Left lobe of liver (tissue), 2 donors: ENCODE measurements at regions not wholly inside any gene's neighbourhood (a gene's known extent, or its start where the extent isn't known, plus 50 kb on each side); places are given as distances from the start of the nearest gene placed in this dataset.

Experiments
- ATAC-seq: fragments of 200-7000 bp; cut with Tn5 transposase; one replicate; pipeline ENCODE4 v1.9.1; 2020; ENCODE audit warnings: mild to moderate bottlenecking, moderate library complexity
- DNase-seq: peaks from one replicate; pipeline ENCODE4 v3.0.0-alpha.2; 2020; ENCODE audit warnings: low spot score
- donor health status: DM: no; HTN: no; CAD: no; lungs with moderate emphysema.
- donor health status: DM: no; HTN: yes; CAD: no.

DNA sequence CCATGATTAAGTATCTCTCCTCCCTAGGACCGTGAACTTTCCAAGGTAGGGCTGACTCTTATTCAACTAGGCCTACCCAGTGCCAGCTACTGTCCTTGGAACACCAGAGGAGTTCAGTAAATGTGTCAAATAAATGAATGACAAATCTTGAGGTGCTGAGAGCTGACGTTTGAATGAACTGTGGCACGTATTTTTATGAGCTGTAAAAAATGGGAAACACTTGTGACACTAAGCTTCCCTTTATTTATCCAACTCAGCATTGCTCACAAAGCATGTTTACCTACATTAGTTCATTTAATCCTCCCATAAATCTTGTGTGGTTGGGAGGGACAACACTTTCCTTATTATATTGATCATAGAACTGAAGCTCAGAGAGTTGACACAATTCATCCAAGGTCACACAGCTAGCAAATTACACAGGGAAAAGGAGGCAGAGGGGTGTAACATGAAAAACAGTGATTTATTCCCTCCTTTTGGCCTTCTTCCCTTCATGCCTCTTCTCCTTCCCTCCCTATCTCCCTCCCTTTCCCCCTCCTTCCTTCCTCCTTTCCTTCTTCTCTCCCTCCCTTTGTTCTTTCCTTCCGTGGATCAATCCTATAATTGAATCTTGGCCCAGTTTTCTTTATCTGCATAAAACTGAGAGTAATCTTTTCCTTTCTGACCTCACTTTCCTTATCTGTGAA is 412.6 kb downstream of the DMRT2 start:
- DNase-seq: no peak
- no peak for ATAC-seq

DNA sequence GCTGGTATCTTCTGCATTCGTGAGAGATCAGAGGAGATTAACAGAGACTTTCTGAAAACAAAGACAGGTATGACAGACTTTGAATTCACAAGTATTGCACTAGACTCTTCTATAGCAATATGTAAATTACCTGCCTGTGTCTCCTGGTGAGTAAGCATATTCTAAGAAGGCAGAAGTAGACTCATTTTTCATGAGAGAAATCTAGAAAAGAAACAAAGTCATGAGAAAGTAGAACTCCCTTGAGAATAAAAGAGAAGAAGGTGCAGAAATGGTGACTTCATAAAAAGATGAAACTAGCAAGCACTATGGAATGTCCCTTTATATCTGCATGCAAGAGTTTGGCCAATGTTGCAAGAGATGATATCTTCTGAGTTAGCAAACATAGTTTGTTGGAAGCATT is 419.8 kb downstream of the DMRT2 start:
- DNase-seq (no peak), ATAC-seq (no peak)

- DNase-seq (no peak), ATAC-seq (no peak)
These were observed 423.9 kb downstream of the DMRT2 start for GRCh38 chr9:1473956-1474634.

GRCh38 chr9:1474671-1475070 is 424.5 kb downstream of the DMRT2 start:
- ATAC-seq (no peak), DNase-seq (no peak)

- DNase-seq: no peak
- ATAC-seq: no peak
These were observed 440.4 kb downstream of the DMRT2 start for GRCh38 chr9:1490341-1491232.

GRCh38 chr9:1492156-1492555 is 442.0 kb downstream of the DMRT2 start:
- DNase-seq (no peak), ATAC-seq (no peak)

DNA sequence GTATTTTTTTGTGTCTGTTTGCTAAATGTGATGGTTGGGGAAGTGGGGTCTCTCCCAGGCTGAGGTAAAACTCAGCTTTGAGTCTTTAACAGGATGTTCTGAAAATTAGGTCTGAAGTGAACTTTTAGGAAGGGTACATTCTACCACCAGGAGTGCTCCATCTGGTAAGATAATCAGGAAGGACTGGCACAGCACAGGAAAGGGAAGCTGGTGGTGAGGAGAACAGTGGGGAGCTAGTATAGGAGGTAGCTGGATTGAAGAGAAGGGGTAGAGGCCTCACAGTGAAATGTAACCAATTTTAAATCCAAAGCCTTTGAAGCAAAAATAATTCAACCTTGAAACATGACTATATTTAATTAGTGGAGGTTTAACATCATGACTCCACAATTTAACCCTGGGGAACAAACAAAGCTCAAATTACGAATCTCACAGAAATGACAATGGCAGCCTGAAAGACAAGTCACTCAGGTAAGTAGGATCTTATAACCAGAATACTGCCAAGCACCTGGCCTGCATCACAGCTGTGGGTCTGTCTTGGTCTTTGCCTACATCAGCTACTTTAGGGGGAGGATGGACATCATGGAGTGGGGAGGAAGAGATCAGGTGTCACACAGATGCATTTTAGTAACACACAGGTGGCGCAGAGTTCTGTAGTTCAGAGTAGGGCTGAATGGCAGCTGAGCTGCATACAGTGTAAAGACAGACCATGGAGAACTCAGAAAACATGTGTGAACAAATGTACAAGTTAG is 445.3 kb downstream of the DMRT2 start:
- ATAC-seq (no peak), DNase-seq (no peak)

DNA sequence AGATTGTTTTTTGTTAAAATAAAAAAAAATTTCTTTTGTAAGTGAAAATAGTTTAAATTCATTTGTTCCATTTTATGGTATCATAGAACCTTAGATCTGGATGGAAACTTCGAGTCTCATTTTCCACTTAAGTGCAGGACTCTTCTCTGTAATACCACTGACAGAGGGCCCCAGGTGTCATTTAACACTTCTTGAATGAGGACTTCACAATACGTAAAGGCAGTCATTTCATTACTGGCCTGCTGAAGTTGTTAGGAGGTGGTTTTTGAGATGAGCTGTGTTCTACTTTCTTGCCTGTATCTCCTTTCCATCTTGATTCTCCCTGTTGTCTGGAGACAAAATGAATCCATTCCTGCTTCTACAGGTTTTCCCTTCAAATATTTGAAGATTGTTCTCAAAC is 455.3 kb downstream of the DMRT2 start:
- DNase-seq (no peak), ATAC-seq (no peak)

GRCh38 chr9:1510712-1511111 is 460.6 kb downstream of the DMRT2 start:
- ATAC-seq (no peak), DNase-seq (no peak)

- ATAC-seq (no peak), DNase-seq (no peak)
These were observed 462.9 kb downstream of the DMRT2 start for GRCh38 chr9:1513105-1513504.

DNA sequence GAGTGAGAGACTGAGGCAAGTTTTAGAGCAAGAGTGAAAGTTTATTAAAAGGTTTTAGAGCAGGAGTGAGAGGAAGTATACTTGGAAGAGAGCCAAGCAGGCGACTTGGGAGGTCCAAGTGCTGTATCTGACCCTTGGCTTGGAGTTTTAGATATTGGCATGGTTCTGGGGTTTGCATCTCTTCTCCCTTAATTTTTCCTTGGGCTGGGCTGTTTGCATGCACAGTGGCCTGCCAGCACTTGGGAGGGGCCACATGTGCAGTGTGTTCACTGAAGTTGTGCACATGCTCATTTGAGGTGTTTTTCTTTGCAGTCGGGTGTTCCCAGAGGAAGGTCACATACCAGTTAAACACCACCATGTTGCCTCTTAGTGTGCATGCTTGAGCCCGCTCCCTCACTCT is 464.1 kb downstream of the DMRT2 start:
- ATAC-seq (no peak), DNase-seq (no peak)

- DNase-seq (no peak), ATAC-seq (no peak)
These were observed 464.7 kb downstream of the DMRT2 start for GRCh38 chr9:1514776-1515363.

DNA sequence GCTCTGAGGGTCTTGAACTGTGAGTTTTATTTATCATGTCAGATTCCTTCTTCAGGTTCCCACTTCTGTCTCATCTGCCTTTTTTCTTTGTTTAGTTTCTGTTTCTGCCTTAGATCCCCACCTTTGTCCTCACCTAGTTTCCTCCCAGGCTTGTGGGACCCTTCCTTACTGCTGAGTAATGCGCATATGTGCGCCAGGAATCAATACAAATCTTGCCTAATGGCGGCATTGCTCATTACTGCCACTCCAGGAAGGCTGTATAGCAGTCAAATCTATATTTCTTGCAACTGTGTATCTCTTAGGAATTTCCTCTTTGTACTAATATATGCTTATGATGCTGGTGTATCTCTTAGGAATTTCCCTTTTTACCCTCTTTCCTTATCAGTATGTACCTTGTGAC is 465.4 kb downstream of the DMRT2 start:
- DNase-seq (no peak), ATAC-seq (no peak)

DNA sequence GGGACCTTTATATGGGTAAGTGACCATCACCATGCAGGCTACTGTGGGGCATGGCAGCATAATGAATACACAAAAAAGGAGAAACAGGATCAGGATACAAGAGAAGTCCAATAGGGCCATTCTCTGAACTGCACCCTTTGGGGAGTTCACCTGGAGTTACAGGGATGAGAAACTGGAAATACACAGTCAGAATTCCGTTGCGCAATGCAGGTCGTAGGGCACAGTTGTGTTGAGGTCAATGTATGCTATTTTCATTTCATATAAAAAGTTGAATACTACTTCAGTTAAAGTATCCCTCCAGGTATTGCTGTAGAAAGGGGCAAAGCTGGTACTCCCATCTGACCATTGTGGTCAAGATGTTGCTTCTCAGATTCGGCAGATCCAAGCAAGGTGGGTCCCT is 471.4 kb downstream of the DMRT2 start:
- DNase-seq: no peak
- no peak for ATAC-seq

DNA sequence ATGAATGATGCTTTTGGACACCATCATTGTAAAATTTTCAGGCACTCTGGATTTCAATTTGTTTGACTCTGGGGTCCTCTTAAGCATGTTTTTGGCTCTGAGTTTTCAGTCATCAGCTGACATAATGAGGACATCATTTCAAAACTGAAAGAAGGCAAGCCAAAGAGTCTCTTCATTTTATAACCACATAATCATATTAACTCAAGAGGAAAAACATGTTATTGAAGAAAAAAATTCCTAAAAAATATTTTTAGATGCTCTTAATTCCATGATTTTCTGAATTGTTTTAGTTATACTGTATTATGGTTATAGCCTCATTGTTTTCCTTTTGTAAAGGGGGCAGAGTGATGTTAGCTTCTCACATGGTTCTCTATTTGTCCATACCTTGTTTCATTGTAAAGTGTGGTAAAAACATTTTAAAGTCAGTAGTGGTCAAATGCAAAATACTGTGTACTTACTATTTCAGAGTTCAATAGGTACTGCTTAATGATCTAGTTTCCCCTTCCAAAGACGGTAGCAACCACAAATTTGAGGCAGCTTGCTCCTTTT is 472.1 kb downstream of the DMRT2 start:
- DNase-seq: no peak

GRCh38 chr9:1528456-1528855 is 478.3 kb downstream of the DMRT2 start:
- ATAC-seq (no peak), DNase-seq (no peak)

More for the DNA sequence above, 472.1 kb downstream of the DMRT2 start:
- ATAC-seq: no peak

GRCh38 chr9:1530696-1531095 is 480.5 kb downstream of the DMRT2 start:
- ATAC-seq: no peak

GRCh38 chr9:1531424-1531823 is 481.3 kb downstream of the DMRT2 start:
- DNase-seq: no peak
- no peak for ATAC-seq

More at GRCh38 chr9:1530696-1531095, 480.5 kb downstream of the DMRT2 start:
- no peak for DNase-seq

DNA sequence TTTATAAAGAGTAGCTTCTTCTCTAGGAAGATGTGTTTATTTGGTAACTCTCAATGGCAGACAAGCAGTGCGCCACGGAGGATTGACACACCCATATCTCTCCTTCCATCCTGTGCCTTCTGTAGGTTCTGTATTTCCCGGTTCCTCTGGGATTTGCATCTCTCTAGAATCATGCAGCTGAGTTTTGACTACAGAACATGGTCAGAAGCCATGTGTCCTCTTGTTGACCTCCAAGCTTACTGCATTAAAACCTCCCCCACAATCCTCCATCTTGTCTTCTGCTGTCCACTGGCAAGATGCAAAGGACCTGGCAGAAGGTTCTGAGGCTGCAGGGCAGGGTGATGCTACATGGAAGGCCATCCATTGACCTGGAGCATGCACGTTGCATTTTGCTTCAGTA is 482.0 kb downstream of the DMRT2 start:
- no peak for ATAC-seq
- no peak for DNase-seq

DNA sequence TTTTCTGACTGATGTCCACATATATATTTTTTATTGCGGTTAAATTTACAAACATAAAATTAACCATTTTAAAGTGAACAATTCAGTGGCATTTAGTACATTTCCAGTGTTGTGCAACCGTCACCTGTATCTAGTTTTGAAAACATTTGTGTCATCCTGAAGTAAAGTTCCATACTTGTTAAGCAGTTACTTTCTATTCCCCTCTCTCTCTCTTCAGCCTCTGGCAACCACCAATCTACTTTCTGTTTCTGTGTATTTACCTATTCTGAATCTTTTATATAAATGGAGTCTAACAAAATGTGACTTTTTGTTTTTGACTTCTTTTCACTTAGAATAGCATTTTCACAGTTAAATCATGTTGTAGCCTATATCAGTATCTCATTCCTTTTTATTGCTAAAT is 480.1 kb upstream of the SMARCA2 start:
- ATAC-seq (no peak), DNase-seq (no peak)
